ENCODE measurements at regions not wholly inside any gene's neighbourhood (a gene's known extent, or its start where the extent isn't known, plus 50 kb on each side); places are given as distances from the start of the nearest gene placed in this dataset.
"Not testable (repeated sequence)": the region's sequence is repeated elsewhere in the genome, so short reads cannot be mapped to it uniquely, and the experiment has no call there.

DNA sequence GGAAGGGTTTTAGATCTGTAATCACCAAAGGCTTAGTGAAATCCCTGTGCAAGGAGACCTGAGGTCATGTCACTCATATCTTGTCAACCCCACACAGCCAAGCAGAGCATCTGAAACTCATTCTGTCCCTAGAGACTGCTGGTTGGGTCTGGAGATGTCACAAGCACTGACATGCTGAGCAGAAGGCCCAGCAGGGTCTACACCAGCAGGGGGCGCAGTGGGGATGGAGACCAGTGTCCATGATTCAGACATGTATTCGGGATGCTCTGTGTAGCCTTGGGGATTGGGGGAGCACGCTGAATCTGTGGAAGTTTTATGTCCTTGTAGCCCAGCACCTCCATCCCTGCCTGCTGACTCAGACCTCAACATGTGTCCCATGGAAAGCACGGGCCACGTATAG lies 1247.3 kb downstream of the RPIA start:
- not testable (repeated sequence) for DNase-seq (ENCODE audit: low read depth); H3K4me3 ChIP-seq (ENCODE audit: low read depth, low read length)
- TF ChIP-seq, protein P1, sequence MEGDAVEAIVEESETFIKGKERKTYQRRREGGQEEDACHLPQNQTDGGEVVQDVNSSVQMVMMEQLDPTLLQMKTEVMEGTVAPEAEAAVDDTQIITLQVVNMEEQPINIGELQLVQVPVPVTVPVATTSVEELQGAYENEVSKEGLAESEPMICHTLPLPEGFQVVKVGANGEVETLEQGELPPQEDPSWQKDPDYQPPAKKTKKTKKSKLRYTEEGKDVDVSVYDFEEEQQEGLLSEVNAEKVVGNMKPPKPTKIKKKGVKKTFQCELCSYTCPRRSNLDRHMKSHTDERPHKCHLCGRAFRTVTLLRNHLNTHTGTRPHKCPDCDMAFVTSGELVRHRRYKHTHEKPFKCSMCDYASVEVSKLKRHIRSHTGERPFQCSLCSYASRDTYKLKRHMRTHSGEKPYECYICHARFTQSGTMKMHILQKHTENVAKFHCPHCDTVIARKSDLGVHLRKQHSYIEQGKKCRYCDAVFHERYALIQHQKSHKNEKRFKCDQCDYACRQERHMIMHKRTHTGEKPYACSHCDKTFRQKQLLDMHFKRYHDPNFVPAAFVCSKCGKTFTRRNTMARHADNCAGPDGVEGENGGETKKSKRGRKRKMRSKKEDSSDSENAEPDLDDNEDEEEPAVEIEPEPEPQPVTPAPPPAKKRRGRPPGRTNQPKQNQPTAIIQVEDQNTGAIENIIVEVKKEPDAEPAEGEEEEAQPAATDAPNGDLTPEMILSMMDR (conservative IDR thresholded peaks at IDR 0.05; ENCODE audit: low read depth, low read length) = peak; percentile 45

DNA sequence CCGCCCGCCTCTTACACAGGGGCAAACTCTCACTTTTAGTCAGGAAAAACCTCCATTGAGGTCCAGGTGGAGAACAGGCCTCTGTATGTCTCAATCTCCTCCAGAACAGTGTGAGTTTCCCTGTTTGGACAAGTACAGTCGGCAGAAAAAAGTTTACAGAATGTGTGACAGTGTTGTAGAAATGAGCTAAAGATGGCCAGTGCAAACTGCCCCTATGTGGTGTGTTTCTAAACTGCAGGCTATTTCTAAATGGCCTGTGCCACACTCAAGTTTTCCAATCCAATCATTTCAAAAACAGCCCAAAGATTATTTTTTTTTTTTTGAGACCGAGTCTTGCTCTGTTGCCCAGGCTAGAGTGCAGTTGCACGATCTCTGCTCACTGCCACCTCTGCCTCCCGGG lies 1252.8 kb downstream of the RPIA start:
- DNase-seq (ENCODE audit: low read depth); H3K4me3 ChIP-seq (ENCODE audit: low read depth, low read length): not testable (repeated sequence)

DNA sequence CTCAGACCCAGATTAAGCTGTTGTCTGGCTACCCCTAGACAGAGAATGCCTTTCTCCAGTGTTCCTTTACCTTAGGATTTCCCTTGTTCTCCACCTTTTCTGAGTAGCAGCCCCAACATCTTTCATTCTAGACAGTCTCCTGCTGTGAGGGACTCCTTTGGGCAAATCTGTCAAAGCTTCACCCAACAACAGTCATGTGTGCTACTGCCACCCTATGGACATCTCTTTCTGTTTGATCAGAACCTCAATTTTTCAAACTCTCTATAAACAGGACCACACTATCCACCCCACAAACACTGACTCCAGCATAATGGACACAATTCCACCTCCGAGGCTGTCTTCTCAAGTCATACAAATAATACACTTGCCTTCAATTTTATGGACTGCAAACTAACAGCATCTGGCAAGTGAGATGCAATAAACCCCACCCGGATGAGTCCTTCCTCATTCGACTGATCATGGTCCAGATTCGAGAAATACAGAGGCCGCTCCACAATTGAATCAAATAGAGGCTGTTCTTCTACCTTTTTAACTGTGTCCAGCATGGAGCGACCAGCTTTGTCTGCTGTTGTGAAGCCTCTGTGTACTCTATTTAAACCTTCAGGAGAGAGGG lies 1253.6 kb downstream of the RPIA start:
- DNase-seq (ENCODE audit: low read depth); H3K4me3 ChIP-seq (ENCODE audit: low read depth, low read length): not testable (repeated sequence)

DNA sequence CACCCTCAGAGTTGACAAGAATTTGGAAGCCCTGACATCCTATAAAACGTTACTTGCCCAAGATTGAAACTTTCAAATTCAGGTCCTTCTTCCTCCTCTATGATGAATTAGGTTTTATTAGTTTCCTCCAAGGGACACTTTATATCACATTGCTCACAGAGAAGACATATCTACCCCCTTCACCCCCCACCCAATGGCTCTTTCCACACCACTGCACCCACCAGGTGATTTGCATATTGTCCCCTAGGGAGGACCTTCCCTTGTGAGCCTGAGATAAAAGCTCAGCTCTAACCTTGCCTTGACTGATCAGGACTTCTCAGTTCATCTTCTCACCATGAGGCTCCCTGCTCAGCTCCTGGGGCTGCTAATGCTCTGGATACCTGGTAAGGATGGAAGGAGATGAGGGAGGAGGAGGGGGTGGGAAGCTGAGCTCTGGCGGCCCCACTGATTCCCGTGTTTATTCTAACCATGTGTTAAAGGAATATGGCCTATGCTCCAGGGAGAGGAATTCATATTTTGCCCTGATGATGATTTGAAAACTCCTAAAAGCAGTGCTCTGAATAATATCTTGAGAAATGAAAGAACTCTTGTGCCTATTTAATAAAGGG lies 1255.8 kb downstream of the RPIA start:
- H3K4me3 ChIP-seq (ENCODE audit: low read depth, low read length); DNase-seq (ENCODE audit: low read depth): not testable (repeated sequence)

DNA sequence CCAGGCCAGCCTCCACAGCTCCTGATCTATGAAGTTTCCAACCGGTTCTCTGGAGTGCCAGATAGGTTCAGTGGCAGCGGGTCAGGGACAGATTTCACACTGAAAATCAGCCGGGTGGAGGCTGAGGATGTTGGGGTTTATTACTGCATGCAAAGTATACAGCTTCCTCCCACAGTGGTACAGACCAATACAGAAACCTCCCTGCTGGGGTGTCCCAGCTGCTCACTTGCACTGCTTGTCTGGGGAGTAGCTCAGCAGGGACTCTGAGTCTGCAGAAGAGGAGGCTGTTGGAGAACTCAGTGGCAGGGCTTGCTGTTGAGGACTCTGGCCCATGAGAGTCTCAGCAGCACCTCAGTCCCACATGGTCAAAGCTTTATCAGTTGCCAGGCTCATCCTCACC lies 1256.6 kb downstream of the RPIA start:
- not testable (repeated sequence) for H3K4me3 ChIP-seq (ENCODE audit: low read depth, low read length); DNase-seq (ENCODE audit: low read depth)

DNA sequence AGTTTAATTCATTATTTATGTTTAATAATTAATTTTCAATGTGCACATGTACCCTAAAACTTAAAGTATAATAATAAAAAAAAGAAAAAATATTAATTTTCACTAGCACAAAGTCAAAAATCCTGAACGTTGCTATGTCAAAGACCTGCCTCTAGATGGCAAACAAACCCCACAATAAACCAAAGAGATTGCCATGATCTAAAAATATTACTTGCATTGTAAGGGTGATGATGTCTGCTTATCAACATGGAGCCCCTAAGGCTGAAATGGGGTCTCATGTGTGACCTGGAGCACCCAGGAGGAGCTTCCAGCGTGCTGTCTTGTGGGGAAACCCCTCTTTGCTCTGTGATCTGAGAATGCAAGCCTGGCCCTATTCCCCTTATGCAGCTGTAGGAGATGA lies 1259.3 kb downstream of the RPIA start:
- not testable (repeated sequence) for DNase-seq (ENCODE audit: low read depth); H3K4me3 ChIP-seq (ENCODE audit: low read depth, low read length)

DNA sequence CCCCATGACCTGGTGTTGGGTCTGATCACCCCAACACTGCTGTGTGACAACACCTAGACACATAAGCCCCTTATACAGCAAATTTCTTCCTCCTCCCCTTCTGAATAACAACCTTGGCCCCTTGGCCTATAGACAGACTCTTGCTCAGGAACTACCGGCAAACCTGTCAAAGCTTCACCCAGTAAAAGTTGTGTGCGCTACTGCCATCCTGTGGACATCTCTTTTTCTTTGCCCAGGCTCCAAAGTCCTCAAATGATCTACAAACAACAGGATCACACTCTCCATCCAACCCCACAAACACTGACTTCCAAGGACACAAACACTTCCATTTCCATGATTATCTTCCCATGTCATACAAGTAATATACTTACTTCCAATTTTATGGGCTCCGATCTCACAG lies 1265.8 kb downstream of the RPIA start:
- H3K4me3 ChIP-seq (ENCODE audit: low read depth, low read length); DNase-seq (ENCODE audit: low read depth): not testable (repeated sequence)
- TF ChIP-seq, protein P1 (conservative IDR thresholded peaks at IDR 0.05; ENCODE audit: low read depth, low read length) = peak; percentile 39

DNA sequence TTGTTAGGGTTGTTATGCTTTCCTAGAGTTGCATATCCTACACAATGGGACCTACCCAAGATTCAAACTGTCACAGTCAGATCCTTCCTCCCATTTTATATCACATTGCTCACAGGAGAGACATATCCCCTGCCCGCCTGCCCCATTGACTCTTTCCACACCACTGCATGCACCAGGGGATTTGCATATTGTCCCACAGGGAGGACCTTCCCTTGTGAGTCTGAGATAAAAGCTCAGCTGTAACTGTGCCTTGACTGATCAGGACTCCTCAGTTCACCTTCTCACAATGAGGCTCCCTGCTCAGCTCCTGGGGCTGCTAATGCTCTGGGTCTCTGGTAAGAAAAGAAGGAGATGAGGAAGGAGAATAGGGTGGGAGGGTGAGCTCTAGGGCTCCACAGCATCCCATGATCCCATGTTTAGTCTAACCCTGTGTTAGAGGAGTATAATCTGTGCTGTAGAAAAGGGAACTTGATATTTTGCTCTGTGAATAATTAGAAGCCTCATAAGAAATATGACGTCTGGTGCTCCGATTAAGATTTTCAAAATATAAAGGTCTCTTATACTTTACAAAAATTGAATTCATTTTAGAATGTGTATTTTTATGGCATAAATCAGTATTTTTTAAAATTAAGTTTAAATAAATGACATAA lies 1268.4 kb downstream of the RPIA start:
- H3K4me3 ChIP-seq (ENCODE audit: low read depth, low read length); DNase-seq (ENCODE audit: low read depth): not testable (repeated sequence)

DNA sequence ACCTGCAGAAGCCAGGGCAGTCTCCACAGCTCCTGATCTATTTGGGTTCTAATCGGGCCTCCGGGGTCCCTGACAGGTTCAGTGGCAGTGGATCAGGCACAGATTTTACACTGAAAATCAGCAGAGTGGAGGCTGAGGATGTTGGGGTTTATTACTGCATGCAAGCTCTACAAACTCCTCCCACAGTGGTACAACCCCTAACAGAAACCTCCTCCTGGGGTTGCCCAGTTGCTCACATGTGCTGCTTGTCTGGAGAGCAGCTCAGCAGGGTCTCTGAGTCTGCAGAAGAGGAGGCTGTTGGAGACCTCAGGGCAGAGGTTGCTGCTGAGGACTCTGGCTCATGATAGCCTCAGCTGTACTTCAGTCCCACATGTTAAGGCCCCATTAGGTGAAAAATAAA lies 1269.1 kb downstream of the RPIA start:
- not testable (repeated sequence) for H3K4me3 ChIP-seq (ENCODE audit: low read depth, low read length); DNase-seq (ENCODE audit: low read depth)

DNA sequence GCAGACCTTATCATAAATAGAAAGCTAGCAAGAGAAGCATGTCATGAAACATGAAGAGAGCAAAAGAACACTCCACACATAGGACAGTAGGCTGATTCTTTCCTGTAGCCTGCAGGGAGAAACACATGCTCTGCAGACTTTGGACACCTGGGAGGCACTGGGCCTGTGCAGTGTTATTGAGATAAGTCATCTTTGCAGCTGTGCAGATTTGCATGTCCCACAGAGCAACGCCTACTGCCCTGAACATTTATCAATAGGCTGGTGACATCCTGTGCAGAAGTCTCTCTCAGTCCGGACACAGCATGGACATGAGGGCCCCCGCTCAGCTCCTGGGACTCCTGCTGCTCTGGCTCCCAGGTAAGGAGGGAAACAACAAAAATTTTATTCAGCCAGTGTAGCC lies 1277.1 kb downstream of the RPIA start:
- not testable (repeated sequence) for DNase-seq (ENCODE audit: low read depth); H3K4me3 ChIP-seq (ENCODE audit: low read depth, low read length)

DNA sequence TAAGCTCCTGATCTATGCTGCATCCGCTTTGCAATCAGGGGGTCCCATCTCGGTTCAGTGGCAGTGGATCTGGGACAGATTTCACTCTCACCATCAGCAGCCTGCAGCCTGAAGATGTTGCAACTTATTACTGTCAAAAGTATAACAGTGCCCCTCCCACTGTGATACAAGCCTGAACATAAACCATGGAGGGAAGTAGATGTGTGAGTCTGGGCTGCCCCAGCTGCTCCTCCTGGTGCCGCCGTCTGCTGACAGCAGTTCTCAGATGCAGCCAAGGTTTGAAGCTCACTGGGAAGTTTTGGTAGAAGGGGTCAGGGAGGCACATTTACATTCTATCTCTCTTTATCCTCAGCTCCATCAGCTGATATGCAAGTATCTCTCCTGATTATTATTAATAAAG lies 1277.7 kb downstream of the RPIA start:
- H3K4me3 ChIP-seq (ENCODE audit: low read depth, low read length); DNase-seq (ENCODE audit: low read depth): not testable (repeated sequence)

DNA sequence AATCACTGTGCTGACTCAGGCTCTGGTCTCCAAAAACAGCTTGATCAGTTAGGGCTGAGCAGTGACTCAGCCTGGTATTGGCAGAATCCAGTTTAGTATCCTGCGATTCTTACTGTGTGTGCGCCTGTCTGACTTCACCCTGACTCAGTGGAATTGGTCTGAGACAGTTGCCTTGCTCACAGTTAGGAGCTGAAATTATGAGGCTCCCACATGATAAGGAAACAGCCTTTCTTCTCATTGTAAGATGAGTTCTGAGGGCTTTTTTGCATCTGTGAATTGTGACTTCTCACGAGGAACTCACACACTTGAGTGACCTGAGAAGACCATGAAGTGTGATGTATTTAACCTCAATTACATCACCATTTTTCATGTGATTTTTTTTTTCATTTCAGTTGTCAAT lies 1282.4 kb downstream of the RPIA start:
- peak; percentile 9 for DNase-seq (ENCODE audit: low read depth)
- H3K4me3 ChIP-seq (ENCODE audit: low read depth, low read length) = not testable (repeated sequence)

DNA sequence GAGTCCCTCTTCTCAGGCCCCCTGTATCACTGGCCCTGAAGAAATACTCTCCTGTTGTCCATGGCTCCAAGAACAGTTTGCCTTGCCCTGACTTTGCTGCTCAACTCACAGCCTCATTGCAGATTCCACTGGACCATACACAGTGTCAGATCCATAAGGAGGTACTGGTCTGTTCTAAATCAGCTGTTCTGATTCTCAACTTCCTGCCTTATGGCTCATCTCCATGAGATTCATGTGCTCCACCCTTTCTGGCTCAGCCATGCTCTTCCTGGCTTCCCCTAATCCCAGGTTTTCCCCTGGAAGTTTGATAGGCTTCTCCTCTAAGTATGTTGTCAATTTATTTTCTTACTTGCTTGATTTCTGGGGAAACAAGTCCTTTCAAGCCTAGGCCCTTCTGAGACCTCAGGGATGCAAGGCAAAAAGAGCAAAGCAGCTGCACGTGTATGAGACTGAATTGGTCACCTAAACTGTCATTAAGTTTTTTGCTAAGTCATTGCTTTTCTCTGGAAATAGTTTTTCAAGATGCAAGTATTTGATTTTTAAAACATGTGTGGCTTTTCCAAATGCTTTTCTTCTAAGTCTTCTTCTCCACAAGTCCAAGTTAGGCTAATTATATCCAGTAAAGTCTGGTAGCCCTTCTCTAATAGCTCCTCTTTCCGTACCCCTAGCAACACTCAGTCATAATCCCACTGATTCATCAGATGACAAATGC lies 1288.5 kb downstream of the RPIA start:
- H3K4me3 ChIP-seq (ENCODE audit: low read depth, low read length); DNase-seq (ENCODE audit: low read depth): not testable (repeated sequence)

DNA sequence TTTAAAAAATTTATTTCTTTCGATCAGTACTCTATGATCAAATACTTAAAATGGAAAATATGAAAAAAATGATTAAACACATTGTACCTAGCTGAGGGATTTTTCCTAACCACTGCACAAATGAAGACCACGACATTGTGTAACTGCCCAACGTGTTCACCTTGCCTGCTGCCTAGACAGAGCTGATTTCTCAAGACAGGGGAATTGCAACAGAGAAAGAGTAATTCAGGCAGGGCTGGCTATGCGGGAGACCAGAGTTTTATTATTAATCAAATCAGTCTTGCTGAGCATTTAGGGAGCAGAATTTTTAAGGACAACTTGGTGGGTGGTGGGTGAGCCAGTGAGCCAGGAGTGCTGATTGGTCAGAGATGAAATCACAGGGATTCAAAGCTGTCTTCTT lies 1290.8 kb downstream of the RPIA start:
- H3K4me3 ChIP-seq (ENCODE audit: low read depth, low read length); DNase-seq (ENCODE audit: low read depth): not testable (repeated sequence)

DNA sequence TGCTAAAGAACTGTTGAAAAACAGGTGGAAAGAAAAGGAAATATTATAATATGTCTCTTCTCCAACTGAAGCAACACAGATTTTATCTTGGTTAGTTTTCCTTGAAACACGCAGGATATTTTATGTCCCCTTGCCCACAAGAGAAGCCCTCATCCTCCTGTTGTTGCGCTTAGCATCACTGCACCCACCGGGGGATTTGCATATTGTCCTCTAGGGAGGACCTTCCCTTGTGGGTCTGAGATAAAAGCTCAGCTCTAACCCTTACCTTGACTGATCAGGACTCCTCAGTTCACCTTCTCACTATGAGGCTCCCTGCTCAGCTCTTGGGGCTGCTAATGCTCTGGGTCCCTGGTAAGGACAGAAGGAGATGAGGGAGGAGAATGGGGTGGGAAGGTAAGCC lies 1294.2 kb downstream of the RPIA start:
- DNase-seq (ENCODE audit: low read depth); H3K4me3 ChIP-seq (ENCODE audit: low read depth, low read length): not testable (repeated sequence)

DNA sequence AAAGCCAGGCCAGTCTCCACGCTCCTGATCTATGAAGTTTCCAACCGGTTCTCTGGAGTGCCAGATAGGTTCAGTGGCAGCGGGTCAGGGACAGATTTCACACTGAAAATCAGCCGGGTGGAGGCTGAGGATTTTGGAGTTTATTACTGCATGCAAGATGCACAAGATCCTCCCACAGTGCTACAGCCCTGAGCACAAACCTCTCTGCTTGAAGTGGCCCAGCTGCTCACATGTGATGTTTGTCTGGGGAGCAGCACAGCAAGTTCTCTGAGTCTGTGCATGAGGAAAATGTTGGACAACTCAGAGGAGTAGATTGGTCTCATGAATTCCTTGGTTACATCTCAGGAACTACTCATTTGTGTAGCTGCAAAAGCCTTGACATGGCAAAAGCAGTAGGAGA lies 1295.1 kb downstream of the RPIA start:
- H3K4me3 ChIP-seq (ENCODE audit: low read depth, low read length); DNase-seq (ENCODE audit: low read depth): not testable (repeated sequence)

DNA sequence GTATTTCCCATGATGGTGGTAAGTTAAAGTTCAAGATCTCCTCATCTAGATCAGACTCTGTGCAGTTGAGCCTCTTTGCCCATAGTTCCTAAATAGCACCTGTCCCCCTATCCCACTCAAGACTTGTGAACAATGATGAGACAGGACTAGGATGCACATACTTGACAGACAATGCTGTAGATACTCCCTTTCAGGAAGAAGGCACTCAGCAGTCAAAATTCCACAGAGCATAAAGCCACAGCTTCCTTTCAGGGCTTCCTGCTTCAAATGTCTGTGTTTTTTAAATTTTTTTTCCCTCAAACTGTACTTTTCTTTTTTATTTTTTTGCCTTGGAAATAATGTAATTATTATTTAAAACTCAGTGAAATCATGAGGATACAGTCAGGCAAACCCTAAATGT lies 1305.3 kb downstream of the RPIA start:
- DNase-seq (ENCODE audit: low read depth); H3K4me3 ChIP-seq (ENCODE audit: low read depth, low read length): not testable (repeated sequence)

Measured in epithelial cell of proximal tubule (primary cell).